HFF-Myc (cell line): ENCODE measurements at regions not wholly inside any gene's neighbourhood (a gene's known extent, or its start where the extent isn't known, plus 50 kb on each side); places are given as distances from the start of the nearest gene placed in this dataset.

Experiments
- DNase-seq: peaks from one replicate; pipeline ENCODE4 v3.0.0-alpha.2; 2011; ENCODE audit warnings: low read depth; ENCODE audit errors: extremely low read depth
- H3K4me3 ChIP-seq: replicated peaks from 2 replicates; pipeline ENCODE4 v1.5.1; 2011; ENCODE audit warnings: low read depth, mild to moderate bottlenecking, control low read depth, low read length
- TF ChIP-seq, protein P1 (sequence below): IDR thresholded peaks from 2 replicates; pipeline ENCODE4 v1.5.1; 2012; ENCODE audit warnings: mild to moderate bottlenecking, low read depth, low read length, control low read depth; ENCODE audit errors: missing control alignments

DNA sequence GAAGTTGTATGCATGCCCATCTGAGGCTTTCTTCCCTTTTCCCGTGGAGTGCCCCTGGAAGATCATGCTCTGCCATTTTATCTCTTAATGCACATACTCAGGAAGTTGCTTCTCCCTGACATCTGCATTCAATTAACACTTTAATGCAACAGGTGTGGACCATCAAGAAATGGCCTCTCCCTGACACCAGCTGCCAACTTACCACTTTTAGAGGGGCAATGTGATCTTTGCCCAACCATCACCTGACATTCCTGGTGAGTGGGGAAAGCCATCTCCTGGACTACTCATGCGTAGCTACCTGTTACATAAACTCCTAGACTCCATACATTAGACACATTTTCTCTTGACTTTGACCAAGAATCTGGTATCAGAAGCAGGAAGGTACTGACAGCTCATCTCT is 1450.4 kb upstream of the CDH9 start:
- H3K4me3 ChIP-seq, result no peak overlapping the region
- DNase-seq, result no peak
- TF ChIP-seq, protein P1, sequence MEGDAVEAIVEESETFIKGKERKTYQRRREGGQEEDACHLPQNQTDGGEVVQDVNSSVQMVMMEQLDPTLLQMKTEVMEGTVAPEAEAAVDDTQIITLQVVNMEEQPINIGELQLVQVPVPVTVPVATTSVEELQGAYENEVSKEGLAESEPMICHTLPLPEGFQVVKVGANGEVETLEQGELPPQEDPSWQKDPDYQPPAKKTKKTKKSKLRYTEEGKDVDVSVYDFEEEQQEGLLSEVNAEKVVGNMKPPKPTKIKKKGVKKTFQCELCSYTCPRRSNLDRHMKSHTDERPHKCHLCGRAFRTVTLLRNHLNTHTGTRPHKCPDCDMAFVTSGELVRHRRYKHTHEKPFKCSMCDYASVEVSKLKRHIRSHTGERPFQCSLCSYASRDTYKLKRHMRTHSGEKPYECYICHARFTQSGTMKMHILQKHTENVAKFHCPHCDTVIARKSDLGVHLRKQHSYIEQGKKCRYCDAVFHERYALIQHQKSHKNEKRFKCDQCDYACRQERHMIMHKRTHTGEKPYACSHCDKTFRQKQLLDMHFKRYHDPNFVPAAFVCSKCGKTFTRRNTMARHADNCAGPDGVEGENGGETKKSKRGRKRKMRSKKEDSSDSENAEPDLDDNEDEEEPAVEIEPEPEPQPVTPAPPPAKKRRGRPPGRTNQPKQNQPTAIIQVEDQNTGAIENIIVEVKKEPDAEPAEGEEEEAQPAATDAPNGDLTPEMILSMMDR, result no peak

DNA sequence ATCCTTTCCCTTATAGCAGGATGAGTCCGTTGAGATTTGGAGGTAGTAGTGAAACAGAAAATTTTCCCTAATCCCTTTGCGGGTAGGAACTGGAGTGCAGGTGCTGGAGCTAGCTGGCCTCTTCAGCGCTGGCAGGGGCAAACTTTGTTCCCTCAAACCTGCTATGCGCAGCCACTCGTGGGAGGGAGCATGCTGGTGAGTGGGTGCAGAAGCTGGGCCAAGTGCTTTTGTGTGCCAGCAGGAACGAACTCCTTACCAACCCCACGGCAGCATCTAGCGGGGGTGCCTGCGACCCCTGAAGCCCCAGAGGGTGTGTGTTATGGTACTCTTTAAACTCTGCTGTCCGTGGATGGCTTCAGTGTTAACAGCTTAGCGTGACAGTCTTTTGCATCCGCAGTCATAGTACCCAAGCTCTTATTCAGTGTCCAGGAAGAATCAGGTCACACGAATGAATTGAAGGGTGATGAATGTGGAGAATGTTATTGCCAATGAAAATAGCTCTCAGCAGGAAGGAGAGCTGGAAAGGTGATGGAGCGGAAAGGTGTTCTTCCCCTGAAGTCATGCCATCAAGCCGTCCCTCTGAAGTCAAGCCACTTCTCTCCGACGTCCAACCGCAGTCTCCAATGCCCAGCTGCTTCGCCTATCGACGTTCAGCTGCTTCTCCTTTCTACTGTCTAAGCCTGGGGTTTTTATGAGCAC is 1445.1 kb upstream of the CDH9 start:
- DNase-seq, result no peak
- no peak overlapping the region for H3K4me3 ChIP-seq
- TF ChIP-seq, protein P1, result no peak

- TF ChIP-seq, protein P1, result no peak
- no peak for DNase-seq
- no peak overlapping the region for H3K4me3 ChIP-seq
Measured at GRCh38 chr5:28473531-28474107, 1435.2 kb upstream of the CDH9 start.

DNA sequence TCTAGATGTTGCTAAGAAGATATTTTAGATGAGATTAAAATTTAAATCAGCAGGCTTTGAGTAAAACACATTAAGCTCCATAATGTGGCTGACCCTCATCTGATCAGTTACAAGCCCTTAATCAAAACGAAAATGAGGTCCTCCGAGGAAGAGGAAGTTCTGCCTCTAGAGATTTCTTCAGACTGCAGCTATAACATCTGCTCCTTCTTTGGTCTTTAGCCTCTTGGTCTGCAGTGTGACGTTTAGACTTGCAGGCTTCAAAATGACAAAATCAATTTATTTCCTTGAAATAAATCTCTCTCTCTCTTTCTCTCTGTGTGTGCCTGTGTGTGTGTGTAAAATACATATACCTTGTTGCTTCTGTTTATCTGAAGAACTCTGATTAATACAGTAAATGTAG is 1429.8 kb upstream of the CDH9 start:
- no peak for DNase-seq
- TF ChIP-seq, protein P1, result no peak
- H3K4me3 ChIP-seq, result no peak overlapping the region

DNA sequence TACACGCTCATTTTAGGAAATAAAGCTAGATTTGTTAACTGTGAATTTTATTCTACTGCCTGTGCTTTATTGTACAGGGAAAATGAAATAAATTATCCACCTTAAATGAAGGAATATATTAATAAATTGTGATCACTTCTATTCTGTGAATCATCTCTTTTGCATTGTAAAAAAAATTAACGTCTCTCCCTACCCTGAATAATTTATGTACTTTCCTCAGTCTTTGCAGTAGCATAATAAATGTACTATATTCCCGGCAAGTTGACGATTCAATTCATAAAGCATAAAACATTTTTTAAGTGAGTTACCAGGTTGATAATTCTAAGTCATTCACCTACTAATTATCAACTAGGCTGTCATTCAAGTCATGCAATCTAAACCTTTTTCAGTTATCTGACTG is 1425.3 kb upstream of the CDH9 start:
- no peak for DNase-seq
- H3K4me3 ChIP-seq, result no peak overlapping the region

DNA sequence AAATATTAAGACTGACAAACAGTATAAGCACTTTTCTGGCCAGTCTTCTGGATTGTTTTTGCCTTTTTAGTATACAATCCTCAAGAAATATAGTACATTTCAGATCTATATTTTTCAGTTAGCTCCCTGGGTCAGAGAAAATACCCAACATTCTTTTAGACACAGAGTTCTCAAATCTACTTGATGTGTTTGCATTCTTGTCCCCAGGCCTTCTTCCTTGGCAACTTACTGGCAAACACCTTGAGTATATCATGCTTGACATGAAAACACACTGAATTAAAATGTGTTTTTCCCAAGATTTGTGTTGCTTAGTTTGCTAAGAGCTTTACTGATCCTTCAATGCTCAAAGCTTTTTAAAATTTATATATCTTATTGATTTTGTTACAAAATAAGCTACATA is 1413.1 kb upstream of the CDH9 start:
- no peak overlapping the region for H3K4me3 ChIP-seq
- DNase-seq, result no peak
- TF ChIP-seq, protein P1, result no peak

More for the DNA sequence above, 1425.3 kb upstream of the CDH9 start:
- TF ChIP-seq, protein P1, result no peak
